ENCODE measurements at regions not wholly inside any gene's neighbourhood (a gene's known extent, or its start where the extent isn't known, plus 50 kb on each side); places are given as distances from the start of the nearest gene placed in this dataset.

DNA sequence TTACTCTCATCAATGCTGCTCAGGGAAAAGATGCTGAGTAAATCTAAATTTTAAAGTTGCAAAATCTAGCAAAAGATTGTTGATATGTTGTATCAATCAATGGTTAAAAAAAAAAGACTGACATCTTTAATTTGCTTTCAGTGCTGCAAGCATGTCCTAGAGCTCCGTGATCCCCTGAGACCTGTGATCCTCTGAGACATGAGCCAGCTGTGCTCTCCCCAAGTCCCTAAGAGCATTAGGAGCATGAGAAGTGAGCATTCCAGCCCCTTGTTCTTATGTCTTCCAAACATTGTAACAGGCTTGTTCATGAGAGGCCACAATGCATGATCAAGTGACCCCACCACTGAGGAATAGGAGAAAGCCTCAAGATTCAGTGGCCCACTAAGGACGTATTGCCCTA, 116.6 kb downstream of the DAD1 start:
- Histone ChIP-seq H3K27ac (no peak overlapping the region), H3K36me3 (ENCODE audit: insufficient read depth, low read length) (no peaks in the 10 kb centered on the region), H3K9me3 (ENCODE audit: low read depth, low read length) (no peaks in the 10 kb centered on the region), H3K4me3 (no peak overlapping the region), H3K9ac (ENCODE audit: insufficient read length) (no peak overlapping the region)
- no peak for TF ChIP-seq EZH2 (IDR thresholded peaks at IDR 0.05)
- no peak for TF ChIP-seq FOXP2 (optimal IDR thresholded peaks at IDR 0.05; ENCODE audit: control extremely low read depth, extremely low read length, insufficient read depth)
- no peak for DNase-seq (ENCODE audit: low read depth, low spot score)

DNA sequence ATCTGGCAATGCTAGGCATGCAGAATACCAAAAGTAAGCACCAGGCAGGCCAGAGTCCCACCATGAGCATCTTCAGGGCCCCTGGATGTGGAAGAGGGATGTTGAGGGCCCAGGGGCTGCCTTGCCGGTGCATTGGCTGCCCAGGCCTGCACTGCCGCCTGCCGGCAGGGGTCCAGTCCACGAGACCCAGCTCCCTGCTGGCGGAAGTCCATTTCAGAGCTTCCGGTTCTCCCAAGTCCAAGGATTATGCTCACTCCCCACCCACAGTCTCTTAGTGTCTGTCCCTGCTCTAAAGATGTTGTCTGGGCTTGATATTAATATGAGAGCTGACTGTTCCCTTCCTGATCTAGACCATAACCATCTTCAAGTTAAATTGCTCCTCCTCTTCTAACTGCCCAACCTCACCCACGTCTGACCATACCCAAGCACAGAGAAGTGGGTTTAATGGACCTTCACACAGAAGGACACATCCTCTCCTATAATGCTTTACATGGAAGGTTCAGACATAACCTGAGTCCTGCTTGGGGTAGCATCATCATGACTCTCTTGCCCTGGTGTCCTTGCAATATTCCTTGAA, 117.4 kb downstream of the DAD1 start:
- Histone ChIP-seq H3K9ac (ENCODE audit: insufficient read length) (no peak overlapping the region), H3K27ac (no peak overlapping the region), H3K4me3 (no peak overlapping the region), H3K9me3 (ENCODE audit: low read depth, low read length) (no peaks in the 10 kb centered on the region), H3K36me3 (ENCODE audit: insufficient read depth, low read length) (no peaks in the 10 kb centered on the region)
- DNase-seq (ENCODE audit: low read depth, low spot score), result peak; percentile 26
- no peak for TF ChIP-seq EZH2 (IDR thresholded peaks at IDR 0.05)
- TF ChIP-seq POLR2AphosphoS5 (IDR thresholded peaks at IDR 0.05; ENCODE audit: borderline replicate concordance, low read depth, low read length), result no peak

DNA sequence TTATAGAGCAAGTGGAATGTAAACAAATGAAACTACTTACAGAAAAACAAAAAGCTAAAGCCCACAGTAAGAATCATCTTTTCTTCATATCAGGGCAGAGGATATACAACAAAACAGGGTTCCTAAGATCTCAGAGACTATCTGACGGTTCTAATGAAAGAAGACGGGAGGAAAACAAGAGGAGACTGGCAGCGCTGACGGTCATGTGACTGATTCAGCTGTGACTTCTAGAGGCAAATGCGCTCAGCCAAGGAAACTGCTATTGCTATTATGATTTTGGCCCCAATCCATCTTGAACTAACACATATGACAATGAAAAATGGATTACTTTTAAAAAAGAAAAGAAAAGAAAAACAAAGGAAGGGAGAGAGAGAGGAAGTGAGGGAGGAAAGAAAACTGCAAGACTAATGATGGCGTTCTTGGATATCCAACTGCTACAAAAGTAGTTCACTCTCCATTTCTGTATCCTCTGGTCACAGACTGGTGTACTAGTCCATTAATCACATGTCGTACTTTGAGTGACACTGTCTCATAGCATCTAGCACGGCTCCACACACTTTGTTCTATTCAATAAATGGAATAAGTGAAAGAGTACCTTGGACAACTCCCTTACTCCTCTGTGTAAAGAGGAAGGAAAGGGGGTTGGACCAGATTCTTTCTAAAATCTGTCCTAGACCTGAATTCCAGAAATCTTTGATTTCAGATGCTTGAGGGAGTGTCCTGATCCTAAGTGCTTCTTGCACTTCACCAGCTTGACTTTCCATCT, 119.3 kb downstream of the DAD1 start:
- TF ChIP-seq FOXP2 (optimal IDR thresholded peaks at IDR 0.05; ENCODE audit: control extremely low read depth, extremely low read length, insufficient read depth) (no peak), EZH2 (IDR thresholded peaks at IDR 0.05) (no peak), POLR2AphosphoS5 (IDR thresholded peaks at IDR 0.05; ENCODE audit: borderline replicate concordance, low read depth, low read length) (no peak)
- Histone ChIP-seq H3K9me3 (ENCODE audit: low read depth, low read length) (no peaks in the 10 kb centered on the region), H3K9ac (ENCODE audit: insufficient read length) (no peak overlapping the region), H3K36me3 (ENCODE audit: insufficient read depth, low read length) (no peaks in the 10 kb centered on the region), H3K4me3 (no peak overlapping the region), H3K27ac (no peak overlapping the region)
- DNase-seq (ENCODE audit: low read depth, low spot score), result no peak

DNA sequence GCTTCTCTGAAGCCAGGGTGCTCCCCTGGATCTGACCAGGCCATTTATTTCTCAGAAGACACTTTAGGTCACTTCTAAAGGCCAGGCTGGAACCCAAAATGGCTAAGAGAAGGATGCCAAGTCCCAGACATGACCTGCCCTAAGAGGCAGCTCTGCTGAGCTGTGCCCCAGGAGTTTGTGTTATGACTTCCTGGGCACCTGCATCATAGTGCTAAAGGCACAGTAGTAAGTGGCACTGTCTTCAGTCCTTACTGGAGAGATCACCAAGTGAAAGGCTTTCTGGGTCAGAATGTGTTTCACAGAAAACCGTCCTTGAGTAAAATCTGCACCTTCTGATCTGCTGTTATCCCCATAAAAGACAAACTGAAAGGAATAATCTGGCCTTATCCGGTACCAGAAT, 120.2 kb downstream of the DAD1 start:
- H3K9ac ChIP-seq (ENCODE audit: insufficient read length), result no peak overlapping the region
- H3K4me3 ChIP-seq, result no peak overlapping the region
- H3K9me3 ChIP-seq (ENCODE audit: low read depth, low read length), result no peaks in the 10 kb centered on the region
- no peak overlapping the region for H3K27ac ChIP-seq
- TF ChIP-seq POLR2AphosphoS5 (IDR thresholded peaks at IDR 0.05; ENCODE audit: borderline replicate concordance, low read depth, low read length) (no peak), EZH2 (IDR thresholded peaks at IDR 0.05) (no peak), FOXP2 (optimal IDR thresholded peaks at IDR 0.05; ENCODE audit: control extremely low read depth, extremely low read length, insufficient read depth) (no peak)
- no peaks in the 10 kb centered on the region for H3K36me3 ChIP-seq (ENCODE audit: insufficient read depth, low read length)
- DNase-seq (ENCODE audit: low read depth, low spot score), result no peak

DNA sequence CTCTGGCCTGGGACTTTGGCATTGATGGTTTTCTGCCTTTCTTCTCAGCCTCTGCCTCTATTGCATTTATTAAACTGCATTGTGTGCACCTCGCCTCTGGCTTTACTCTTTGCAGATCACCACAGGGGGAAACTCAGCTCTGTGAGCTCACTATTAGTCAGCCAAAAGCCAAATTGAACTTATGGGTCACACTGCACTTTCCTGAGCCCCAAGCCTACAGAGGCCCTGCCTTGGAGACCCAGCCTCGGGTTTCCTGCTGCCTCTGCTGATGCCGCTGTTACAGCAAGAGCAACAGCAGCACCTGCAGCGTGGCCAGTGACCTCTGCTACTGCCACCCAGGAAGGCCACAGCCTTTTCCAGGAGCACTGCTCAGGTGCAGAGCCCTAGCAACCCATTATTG, 122.5 kb downstream of the DAD1 start:
- H3K27ac ChIP-seq, result no peak overlapping the region
- no peak overlapping the region for H3K4me3 ChIP-seq
- no peak overlapping the region for H3K9ac ChIP-seq (ENCODE audit: insufficient read length)
- TF ChIP-seq FOXP2 (optimal IDR thresholded peaks at IDR 0.05; ENCODE audit: control extremely low read depth, extremely low read length, insufficient read depth) (no peak), EZH2 (IDR thresholded peaks at IDR 0.05) (no peak), POLR2AphosphoS5 (IDR thresholded peaks at IDR 0.05; ENCODE audit: borderline replicate concordance, low read depth, low read length) (no peak)
- DNase-seq (ENCODE audit: low read depth, low spot score), result no peak
- no peaks in the 10 kb centered on the region for H3K36me3 ChIP-seq (ENCODE audit: insufficient read depth, low read length)
- no peaks in the 10 kb centered on the region for H3K9me3 ChIP-seq (ENCODE audit: low read depth, low read length)

DNA sequence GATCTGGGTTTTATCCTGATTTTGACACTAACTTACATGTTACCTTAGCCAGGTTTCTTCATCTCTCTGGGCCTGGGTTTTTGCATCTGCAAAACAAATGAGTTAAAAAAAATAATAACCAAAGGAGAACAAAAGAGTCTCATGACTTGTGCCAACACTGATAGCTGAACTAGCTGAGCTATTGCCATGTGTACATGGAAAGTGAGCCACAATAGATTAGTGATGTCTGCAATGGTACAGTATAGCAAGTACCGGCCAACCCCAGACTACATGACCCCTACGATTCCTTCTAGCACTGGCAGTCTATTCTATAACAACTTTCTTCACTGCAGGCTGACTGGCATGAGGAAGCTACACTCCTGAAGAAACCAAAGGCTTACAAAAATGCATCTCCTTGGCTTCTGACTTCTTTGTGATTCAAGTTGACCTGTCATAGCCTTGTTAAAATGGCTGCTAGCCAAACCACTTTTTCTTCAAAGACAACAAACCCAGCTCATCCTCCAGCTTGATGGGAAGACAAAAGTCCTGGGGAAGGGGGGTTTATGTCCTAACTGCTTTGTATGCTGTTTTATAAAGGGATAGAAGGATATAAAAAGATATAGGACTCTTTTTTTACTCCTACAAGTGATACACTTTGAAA, 123.7 kb downstream of the DAD1 start:
- no peaks in the 10 kb centered on the region for H3K36me3 ChIP-seq (ENCODE audit: insufficient read depth, low read length)
- no peak overlapping the region for H3K9ac ChIP-seq (ENCODE audit: insufficient read length)
- TF ChIP-seq EZH2 (IDR thresholded peaks at IDR 0.05), result no peak
- no peak for TF ChIP-seq FOXP2 (optimal IDR thresholded peaks at IDR 0.05; ENCODE audit: control extremely low read depth, extremely low read length, insufficient read depth)
- no peak for TF ChIP-seq POLR2AphosphoS5 (IDR thresholded peaks at IDR 0.05; ENCODE audit: borderline replicate concordance, low read depth, low read length)
- H3K9me3 ChIP-seq (ENCODE audit: low read depth, low read length), result no peaks in the 10 kb centered on the region
- no peak for DNase-seq (ENCODE audit: low read depth, low spot score)
- no peak overlapping the region for H3K4me3 ChIP-seq
- H3K27ac ChIP-seq, result no peak overlapping the region

DNA sequence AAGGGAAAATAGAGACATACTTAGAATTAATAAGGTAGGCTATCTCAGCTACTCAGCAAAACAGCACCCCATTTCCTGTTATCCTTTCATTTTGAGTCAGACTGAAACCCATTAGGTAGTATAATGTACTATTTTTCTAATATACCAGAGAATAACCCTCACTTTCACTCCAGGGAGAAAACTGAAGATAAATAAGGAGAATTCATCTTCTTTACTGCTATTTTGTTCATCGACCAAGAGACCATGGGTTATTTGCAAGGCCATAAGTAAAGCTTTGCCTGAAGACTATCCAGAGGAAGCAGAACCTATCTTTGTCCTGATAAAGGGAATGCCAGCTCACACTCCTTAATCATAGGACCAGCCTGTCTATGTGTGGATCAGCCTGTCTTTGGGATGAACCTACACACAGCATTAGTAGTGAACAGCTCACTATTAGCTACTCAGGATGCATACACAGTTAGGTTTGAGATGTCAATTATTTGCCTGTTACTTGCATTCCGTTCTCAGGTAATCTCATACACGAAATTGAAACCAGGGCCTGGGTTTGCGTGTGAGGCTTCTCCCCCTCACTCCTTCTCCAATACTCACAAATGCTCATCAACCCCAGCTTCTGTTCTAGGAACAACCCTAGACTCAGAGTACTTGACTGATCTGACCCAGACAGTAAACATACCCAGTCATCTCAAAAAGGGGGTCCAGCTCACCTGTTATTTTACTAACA, 124.4 kb downstream of the DAD1 start:
- Histone ChIP-seq H3K9me3 (ENCODE audit: low read depth, low read length) (no peaks in the 10 kb centered on the region), H3K27ac (no peak overlapping the region), H3K36me3 (ENCODE audit: insufficient read depth, low read length) (no peaks in the 10 kb centered on the region), H3K9ac (ENCODE audit: insufficient read length) (no peak overlapping the region), H3K4me3 (no peak overlapping the region)
- TF ChIP-seq EZH2 (IDR thresholded peaks at IDR 0.05) (no peak), POLR2AphosphoS5 (IDR thresholded peaks at IDR 0.05; ENCODE audit: borderline replicate concordance, low read depth, low read length) (no peak), FOXP2 (optimal IDR thresholded peaks at IDR 0.05; ENCODE audit: control extremely low read depth, extremely low read length, insufficient read depth) (no peak)
- no peak for DNase-seq (ENCODE audit: low read depth, low spot score)

DNA sequence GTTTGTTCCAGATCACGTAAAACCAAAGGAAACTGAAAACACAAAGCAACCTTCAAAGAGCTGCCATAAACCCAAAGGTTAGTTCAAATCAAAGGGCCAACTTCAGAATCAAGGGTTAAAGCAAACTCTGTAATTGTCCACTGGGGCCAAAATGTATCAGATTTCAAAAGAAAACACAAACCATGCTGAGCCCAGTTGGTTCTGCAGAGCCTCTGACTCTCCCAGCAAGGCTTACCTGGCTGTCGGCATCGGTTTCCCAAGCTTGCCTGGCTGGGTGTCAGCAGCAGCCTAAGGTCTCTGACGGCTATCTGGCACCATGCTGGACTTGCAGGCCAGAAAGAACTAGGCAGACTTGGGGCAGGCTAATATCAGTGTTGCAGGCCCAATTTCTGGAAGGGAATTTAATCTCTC, 125.3 kb downstream of the DAD1 start:
- Histone ChIP-seq H3K36me3 (ENCODE audit: insufficient read depth, low read length) (no peaks in the 10 kb centered on the region), H3K27ac (no peak overlapping the region), H3K4me3 (no peak overlapping the region), H3K9ac (ENCODE audit: insufficient read length) (no peak overlapping the region), H3K9me3 (ENCODE audit: low read depth, low read length) (no peaks in the 10 kb centered on the region)
- TF ChIP-seq EZH2 (IDR thresholded peaks at IDR 0.05) (no peak), POLR2AphosphoS5 (IDR thresholded peaks at IDR 0.05; ENCODE audit: borderline replicate concordance, low read depth, low read length) (no peak), FOXP2 (optimal IDR thresholded peaks at IDR 0.05; ENCODE audit: control extremely low read depth, extremely low read length, insufficient read depth) (no peak)
- DNase-seq (ENCODE audit: low read depth, low spot score), result no peak

Measured in SK-N-MC (cell line).